ENCODE measurements at regions not wholly inside any gene's neighbourhood (a gene's known extent, or its start where the extent isn't known, plus 50 kb on each side); places are given as distances from the start of the nearest gene placed in this dataset.
"Not testable (repeated sequence)": the region's sequence is repeated elsewhere in the genome, so short reads cannot be mapped to it uniquely, and the experiment has no call there.

GRCh38 chr5:50898966-50899365 is 232.5 kb downstream of the PARP8 start:
- DNase-seq (ENCODE audit: low read depth in 2 of 2), result no peak

GRCh38 chr5:50900952-50901510 is 234.6 kb downstream of the PARP8 start:
- DNase-seq (ENCODE audit: low read depth in 2 of 2), result no peak

- no peak for DNase-seq (ENCODE audit: low read depth in 2 of 2)
Observed at GRCh38 chr5:50903651-50904050, 237.2 kb downstream of the PARP8 start.

- no peak for DNase-seq (ENCODE audit: low read depth in 2 of 2)
Observed at GRCh38 chr5:50905996-50906570, 239.6 kb downstream of the PARP8 start.

GRCh38 chr5:50920160-50920559 is 253.7 kb downstream of the PARP8 start:
- DNase-seq (ENCODE audit: low read depth in 2 of 2), result not testable (repeated sequence)

- no peak for DNase-seq (ENCODE audit: low read depth in 2 of 2)
Observed at GRCh38 chr5:50921366-50922133, 255.1 kb downstream of the PARP8 start.

GRCh38 chr5:50922134-50922941 is 255.9 kb downstream of the PARP8 start:
- not testable (repeated sequence) for DNase-seq (ENCODE audit: low read depth in 2 of 2)

GRCh38 chr5:50922942-50923767 is 256.7 kb downstream of the PARP8 start:
- no peak for DNase-seq (ENCODE audit: low read depth in 2 of 2)

GRCh38 chr5:50923768-50924494 is 257.5 kb downstream of the PARP8 start:
- no peak for DNase-seq (ENCODE audit: low read depth in 2 of 2)

GRCh38 chr5:50927953-50928352 is 261.5 kb downstream of the PARP8 start:
- no peak for DNase-seq (ENCODE audit: low read depth in 2 of 2)

- DNase-seq (ENCODE audit: low read depth in 2 of 2), result no peak
Observed at GRCh38 chr5:50929174-50929573, 262.7 kb downstream of the PARP8 start.

GRCh38 chr5:50934343-50934742 is 267.9 kb downstream of the PARP8 start:
- DNase-seq (ENCODE audit: low read depth in 2 of 2), result no peak

- DNase-seq (ENCODE audit: low read depth in 2 of 2), result no peak
Observed at GRCh38 chr5:50945139-50945538, 278.7 kb downstream of the PARP8 start.

- no peak for DNase-seq (ENCODE audit: low read depth in 2 of 2)
Observed at GRCh38 chr5:50947906-50948683, 281.7 kb downstream of the PARP8 start.

- no peak for DNase-seq (ENCODE audit: low read depth in 2 of 2)
Observed at GRCh38 chr5:50953290-50953689, 286.9 kb downstream of the PARP8 start.

GRCh38 chr5:50958852-50959457 is 292.5 kb downstream of the PARP8 start:
- DNase-seq (ENCODE audit: low read depth in 2 of 2), result no peak

GRCh38 chr5:50962934-50963872 is 296.8 kb downstream of the PARP8 start:
- peak; percentile 12 to 14 for DNase-seq (ENCODE audit: low read depth in 2 of 2)

GRCh38 chr5:50963971-50964745 is 297.7 kb downstream of the PARP8 start:
- DNase-seq (ENCODE audit: low read depth in 2 of 2), result no peak

All from activated CD8-positive, alpha-beta memory T cell treated with anti-CD3 and anti-CD28 coated beads for 4 hours (primary cell).